ENCODE measurements at regions not wholly inside any gene's neighbourhood (a gene's known extent, or its start where the extent isn't known, plus 50 kb on each side); places are given as distances from the start of the nearest gene placed in this dataset.
"Not testable (repeated sequence)": the region's sequence is repeated elsewhere in the genome, so short reads cannot be mapped to it uniquely, and the experiment has no call there.

GRCh38 chr2:89797320-89798038, 1106.0 kb downstream of the RPIA start:
- no peak for DNase-seq

DNA sequence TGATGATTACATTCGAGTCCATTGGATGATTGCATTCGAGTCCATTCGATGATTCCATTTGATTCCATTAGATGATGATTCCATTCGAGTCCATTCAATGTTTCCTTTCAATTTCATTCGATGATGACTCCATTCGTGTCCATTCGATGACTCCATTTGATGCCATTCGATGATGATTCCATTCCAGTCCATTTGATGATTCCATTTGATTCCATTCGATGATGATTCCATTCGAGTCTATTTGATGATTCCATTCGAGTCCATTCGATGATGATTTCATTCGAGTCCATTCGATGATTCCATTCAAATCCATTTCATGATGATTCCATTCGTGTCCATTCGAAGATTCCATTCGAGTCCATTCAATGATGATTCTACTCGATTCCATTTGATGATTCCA, 1109.7 kb downstream of the RPIA start:
- DNase-seq, result not testable (repeated sequence)

GRCh38 chr2:89806363-89806762, 1114.9 kb downstream of the RPIA start:
- not testable (repeated sequence) for DNase-seq

- DNase-seq, result no peak
Measured at GRCh38 chr2:89811295-89811694, 1119.8 kb downstream of the RPIA start.

DNA sequence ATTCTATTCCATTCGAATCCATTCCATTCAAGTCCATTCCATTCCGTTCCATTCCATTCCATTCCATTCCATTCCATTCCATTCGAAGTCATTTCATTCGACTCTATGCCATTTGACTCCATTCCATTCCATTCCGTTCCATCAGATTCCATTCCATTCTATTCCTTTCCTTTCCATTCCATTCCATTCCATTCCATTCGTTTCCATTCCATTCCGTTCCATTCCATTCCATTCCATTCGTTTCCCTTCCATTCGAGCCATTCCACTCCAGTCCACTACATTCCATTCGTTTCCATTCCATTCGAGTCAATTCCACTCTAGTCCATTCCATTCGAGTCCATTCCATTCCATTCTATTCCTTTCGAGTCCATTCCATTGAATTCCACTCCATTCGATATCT, 1120.4 kb downstream of the RPIA start:
- not testable (repeated sequence) for DNase-seq

DNA sequence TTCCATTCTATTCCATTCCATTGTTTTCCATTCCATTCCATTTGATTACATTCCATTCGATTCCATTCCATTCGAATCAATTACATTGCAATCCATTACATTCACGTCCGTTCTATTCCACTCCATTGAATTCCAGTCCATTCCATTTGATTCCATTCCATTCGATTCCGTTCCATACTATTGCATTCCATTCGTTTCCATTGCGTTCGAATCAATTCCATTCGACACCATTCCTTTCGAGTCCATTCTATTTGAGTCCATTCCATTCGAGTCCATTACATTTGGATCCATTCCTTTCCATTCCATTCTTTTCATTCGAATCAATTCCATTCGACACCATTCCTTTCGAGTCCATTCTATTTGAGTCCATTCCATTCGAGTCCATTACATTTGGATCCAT, 1122.9 kb downstream of the RPIA start:
- not testable (repeated sequence) for DNase-seq

DNA sequence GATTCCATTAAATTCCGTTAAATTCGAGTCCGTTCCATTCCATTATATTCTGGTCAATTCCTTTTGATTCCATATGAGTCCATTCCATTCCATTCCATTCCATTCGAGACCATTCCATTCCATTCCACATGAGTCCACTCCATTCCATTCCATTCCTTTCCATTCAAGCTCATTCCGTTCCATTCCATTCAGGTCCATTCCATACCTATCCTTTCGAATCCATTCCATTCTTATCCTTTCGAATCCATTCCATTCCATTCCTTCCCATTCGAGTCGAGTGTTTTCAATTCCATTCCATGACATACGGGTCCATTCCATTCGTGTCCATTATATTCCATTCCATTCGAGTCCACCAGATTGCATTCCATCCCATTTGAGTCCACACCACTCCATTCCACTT, 1127.4 kb downstream of the RPIA start:
- no peak for DNase-seq

DNA sequence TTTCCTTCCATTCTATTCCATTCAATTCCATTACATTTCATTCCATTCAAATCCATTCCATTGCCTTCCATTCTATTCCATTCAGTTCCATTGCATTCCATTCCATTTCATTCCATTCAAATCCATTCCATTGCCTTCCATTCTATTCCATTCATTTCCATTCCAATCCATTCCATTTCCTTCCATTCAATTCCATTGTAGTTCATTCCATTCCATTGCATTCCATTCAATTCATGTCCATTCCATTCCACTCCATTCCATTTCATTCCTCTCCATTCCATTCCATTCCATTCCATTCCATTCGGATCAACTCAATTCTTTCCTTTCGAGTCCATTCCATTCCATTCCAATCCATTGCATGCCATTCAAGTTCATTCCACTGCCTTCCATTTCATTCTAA, 1128.3 kb downstream of the RPIA start:
- no peak for DNase-seq

DNA sequence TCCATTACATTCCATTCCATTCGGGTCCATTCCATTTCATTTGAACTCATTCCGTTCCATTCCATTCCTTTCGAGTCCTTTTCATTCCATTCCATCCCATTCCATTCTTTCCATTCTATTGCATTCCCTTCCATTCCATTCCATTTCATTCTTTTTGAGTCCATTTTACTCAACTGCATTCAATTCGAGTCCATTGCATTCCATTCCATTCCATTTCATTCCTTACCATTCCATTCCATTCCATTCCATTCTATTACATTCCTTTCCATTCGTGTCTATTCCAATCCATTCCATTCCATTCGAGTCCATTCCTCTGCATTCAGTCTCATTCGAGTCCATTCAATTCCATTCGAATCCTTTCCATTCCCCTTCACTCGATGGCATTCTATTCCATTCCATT, 1128.8 kb downstream of the RPIA start:
- no peak for DNase-seq

- no peak for DNase-seq
Measured at GRCh38 chr2:89821455-89821945, 1130.0 kb downstream of the RPIA start.

DNA sequence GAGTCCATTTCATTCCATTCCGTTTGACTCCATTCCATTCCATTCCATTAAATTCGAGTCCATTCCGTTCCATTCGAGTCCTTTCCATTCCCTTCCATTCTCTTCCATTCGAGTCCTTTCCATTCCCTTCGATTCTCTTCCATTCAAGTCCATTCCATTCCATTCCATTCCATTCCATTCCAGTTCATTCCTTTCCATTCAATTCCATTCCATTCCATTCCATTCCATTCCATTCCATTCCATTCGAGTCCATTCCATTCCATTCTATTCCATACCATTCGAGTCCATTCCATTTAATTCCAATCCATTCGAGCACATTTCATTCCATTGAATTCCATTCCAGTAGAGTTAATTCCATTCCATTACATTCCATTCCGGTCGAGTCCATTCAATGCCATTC, 1130.9 kb downstream of the RPIA start:
- DNase-seq, result not testable (repeated sequence)

GRCh38 chr2:89823556-89823955, 1132.1 kb downstream of the RPIA start:
- no peak for DNase-seq

- DNase-seq, result no peak
Measured at GRCh38 chr2:89825034-89825433, 1133.6 kb downstream of the RPIA start.

DNA sequence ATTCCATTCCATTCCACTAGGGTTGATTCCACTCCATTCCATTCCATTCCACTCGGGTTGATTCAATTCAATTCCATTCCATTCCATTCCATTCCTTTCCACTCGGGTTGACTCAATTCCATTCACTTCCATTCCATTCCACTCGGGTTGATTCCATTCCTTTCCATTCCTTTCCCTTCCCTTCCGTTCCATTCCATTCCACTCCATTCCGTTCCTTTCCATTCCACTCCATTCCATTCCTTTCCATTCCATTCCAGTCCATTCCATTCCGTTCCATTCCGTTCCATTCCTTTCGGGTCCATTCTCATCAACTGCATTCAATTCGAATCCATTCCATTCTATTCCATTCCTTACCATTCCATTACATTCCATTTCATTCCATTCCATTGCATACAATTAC, 1135.3 kb downstream of the RPIA start:
- DNase-seq, result not testable (repeated sequence)

- DNase-seq, result not testable (repeated sequence)
Measured at GRCh38 chr2:89827829-89828228, 1136.4 kb downstream of the RPIA start.

DNA sequence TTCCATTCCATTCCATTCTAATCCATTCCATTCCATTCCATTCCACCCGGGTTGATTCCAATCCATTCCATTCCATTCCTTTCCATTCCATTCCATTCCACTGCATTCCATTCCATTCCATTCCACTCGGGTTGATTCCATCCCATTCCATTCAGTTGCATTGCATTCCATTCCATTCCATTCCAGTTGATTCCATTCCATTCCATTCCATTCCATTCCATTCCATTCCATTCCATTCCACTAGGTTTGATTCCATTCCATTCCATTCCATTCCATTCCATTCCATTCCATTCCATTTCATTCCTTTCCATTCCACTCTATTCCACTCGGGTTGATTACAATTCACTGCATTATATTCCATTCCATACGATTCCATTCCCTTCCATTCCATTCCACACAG, 1136.9 kb downstream of the RPIA start:
- DNase-seq, result not testable (repeated sequence)

DNA sequence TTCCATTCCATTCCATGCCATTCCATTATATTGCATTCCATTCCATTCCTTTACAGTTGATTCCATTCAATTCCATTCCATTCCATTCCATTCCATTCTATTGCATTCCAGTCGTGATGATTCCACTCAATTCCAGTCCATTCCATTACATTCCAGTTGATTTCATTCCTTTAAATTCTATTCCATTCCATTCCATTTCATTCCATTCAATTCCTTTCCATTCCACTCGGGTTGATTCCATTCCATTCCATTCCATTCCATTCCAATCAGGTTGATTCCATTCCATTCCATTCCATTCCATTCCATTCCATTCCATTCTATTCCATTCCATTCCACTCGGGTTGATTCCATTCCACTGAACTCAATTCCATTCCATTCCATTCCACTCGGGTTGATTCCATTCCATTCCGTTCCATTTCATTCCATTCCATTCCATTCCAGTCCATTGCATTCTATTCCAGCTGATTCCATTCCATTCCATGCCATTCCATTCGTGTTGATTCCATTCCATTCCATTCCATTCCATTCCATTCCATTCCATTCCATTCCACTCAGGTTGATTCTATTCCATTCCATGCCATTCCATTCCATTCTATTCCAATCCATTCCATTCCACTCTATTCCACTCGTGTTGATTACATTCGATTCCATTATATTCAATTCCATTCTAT, 1137.6 kb downstream of the RPIA start:
- DNase-seq, result not testable (repeated sequence)

DNA sequence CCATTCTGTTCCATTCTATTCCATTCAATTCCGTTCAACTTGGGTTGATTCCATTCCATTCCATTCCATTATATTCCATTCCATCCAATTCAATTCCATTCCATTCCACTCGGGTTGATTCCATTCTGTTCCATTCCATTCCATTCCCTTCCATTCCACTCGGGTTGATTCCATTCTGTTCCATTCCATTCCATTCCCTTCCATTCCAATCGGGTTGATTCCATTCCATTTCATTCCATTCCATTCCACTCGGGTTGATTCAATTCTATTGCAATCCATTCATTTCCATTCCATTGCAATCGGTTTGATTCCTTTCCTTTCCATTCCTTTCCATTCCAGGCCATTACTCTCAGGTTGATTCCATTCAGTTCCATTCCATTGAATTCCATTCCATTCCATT, 1138.4 kb downstream of the RPIA start:
- no peak for DNase-seq

- not testable (repeated sequence) for DNase-seq
Measured at GRCh38 chr2:89830341-89831218, 1139.1 kb downstream of the RPIA start.

GRCh38 chr2:89831641-89832498, 1140.4 kb downstream of the RPIA start:
- no peak for DNase-seq

GRCh38 chr2:89833116-89833779, 1141.8 kb downstream of the RPIA start:
- no peak for DNase-seq

DNA sequence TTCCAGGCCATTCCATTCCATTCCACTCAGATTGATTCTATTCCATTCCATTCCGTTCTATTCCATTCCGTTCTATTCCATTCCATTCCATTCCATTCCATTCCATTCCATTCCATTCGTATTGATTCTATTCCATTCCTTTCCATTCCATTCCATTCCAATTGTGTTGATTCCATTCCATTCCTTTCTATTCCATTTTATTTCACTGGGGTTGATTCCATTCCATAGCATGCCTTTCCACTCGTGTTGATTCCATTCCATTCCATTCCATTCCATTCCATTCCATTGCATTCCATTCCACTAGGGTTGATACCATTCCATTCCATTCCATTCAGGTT, 1142.3 kb downstream of the RPIA start:
- no peak for DNase-seq
